ENCODE measurements at regions not wholly inside any gene's neighbourhood (a gene's known extent, or its start where the extent isn't known, plus 50 kb on each side); places are given as distances from the start of the nearest gene placed in this dataset.

GRCh38 chr5:111574311-111574710, 62.0 kb upstream of the STARD4 start:
- FAIRE-seq = no peak

DNA sequence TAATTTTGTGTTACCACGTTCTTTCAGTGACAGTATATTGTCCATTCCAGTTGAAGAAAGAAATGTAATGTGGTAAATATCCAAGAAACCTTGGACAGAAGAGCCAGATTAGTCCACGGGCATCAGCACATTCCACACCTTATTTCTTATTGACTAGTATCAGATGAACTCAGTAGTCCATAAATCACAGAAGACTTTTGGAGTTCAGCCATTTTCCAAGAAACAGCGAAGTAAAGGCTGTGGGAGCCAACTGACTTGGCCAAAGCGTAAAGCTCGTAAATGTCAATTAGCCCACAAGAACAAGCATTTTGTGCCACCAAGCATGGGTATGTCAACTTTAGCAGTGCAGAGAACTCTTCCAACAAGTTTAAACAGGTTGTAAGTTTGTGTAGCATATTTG, 60.2 kb upstream of the STARD4 start:
- no peak for FAIRE-seq

GRCh38 chr5:111563031-111563822, 50.9 kb upstream of the STARD4 start:
- FAIRE-seq = no peak

DNA sequence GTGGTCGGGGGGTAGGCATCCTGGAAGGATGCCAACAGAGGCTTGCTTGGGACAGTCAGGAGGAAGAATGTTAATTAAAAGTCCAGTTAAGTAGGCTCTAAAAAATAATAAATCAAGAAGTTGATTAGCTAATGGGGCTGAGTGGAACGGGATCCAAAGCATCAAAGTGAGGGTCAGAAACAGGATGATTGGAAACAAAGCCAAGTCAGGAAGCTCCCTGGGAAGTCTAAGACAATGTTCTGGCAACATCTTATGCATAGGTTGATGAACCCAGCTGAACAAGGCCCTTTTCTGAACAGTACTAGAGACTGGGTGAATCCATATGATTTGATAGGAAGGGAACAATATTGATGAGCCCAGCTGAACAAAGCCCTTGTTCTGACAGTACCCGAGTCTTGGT, 50.2 kb upstream of the STARD4 start:
- FAIRE-seq = no peak
